ENCODE measurements at regions not wholly inside any gene's neighbourhood (a gene's known extent, or its start where the extent isn't known, plus 50 kb on each side); places are given as distances from the start of the nearest gene placed in this dataset.

- H3K27ac ChIP-seq, result no peak overlapping the region
- peaks cover 17% of the 10 kb centered on the region for H3K9me3 ChIP-seq (replicated peaks)
- H3K36me3 ChIP-seq, result no peaks in the 10 kb centered on the region
Measured at GRCh38 chr1:4146614-4147013, 246.5 kb upstream of the C1orf174 start.

GRCh38 chr1:4147509-4147908 is 247.4 kb upstream of the C1orf174 start:
- H3K4me3 ChIP-seq, result no peak overlapping the region

More at GRCh38 chr1:4146614-4147013, 246.5 kb upstream of the C1orf174 start:
- H3K4me1 ChIP-seq (replicated peaks), result no peaks in the 10 kb centered on the region
- no peaks in the 10 kb centered on the region; the same call in 1 of the 2 replicates for H3K27me3 ChIP-seq (replicated peaks)
- no peak overlapping the region for H3K4me3 ChIP-seq
- no peak for DNase-seq (ENCODE audit: low read depth in 1 of 2, low spot score in 2 of 2)

GRCh38 chr1:4149281-4149680 is 249.2 kb upstream of the C1orf174 start:
- Histone ChIP-seq H3K4me1 (replicated peaks) (no peaks in the 10 kb centered on the region), H3K4me3 (no peak overlapping the region), H3K27me3 (replicated peaks) (no peaks in the 10 kb centered on the region; the same call in 1 of the 2 replicates), H3K36me3 (no peaks in the 10 kb centered on the region), H3K27ac (no peak overlapping the region), H3K9me3 (replicated peaks) (peaks cover 15% of the 10 kb centered on the region)
- no peak for DNase-seq (ENCODE audit: low read depth in 1 of 2, low spot score in 2 of 2)

More at GRCh38 chr1:4147509-4147908, 247.4 kb upstream of the C1orf174 start:
- H3K36me3 ChIP-seq, result no peaks in the 10 kb centered on the region
- no peak overlapping the region for H3K27ac ChIP-seq
- no peaks in the 10 kb centered on the region for H3K4me1 ChIP-seq (replicated peaks)
- H3K27me3 ChIP-seq (replicated peaks), result no peaks in the 10 kb centered on the region; the same call in 1 of the 2 replicates
- DNase-seq (ENCODE audit: low read depth in 1 of 2, low spot score in 2 of 2), result no peak
- H3K9me3 ChIP-seq (replicated peaks), result peaks cover 13% of the 10 kb centered on the region

- H3K4me1 ChIP-seq (replicated peaks), result no peaks in the 10 kb centered on the region
- DNase-seq (ENCODE audit: low read depth in 1 of 2, low spot score in 2 of 2), result no peak
- H3K4me3 ChIP-seq, result no peak overlapping the region
- no peak overlapping the region for H3K27ac ChIP-seq
- no peaks in the 10 kb centered on the region for H3K27me3 ChIP-seq (replicated peaks)
- no peaks in the 10 kb centered on the region for H3K36me3 ChIP-seq
- peaks cover 12% of the 10 kb centered on the region for H3K9me3 ChIP-seq (replicated peaks)
Measured at GRCh38 chr1:4149831-4150230, 249.8 kb upstream of the C1orf174 start.

GRCh38 chr1:4150262-4150661 is 250.2 kb upstream of the C1orf174 start:
- DNase-seq (ENCODE audit: low read depth in 1 of 2, low spot score in 2 of 2), result no peak
- Histone ChIP-seq H3K9me3 (replicated peaks) (peaks cover 12% of the 10 kb centered on the region), H3K4me1 (replicated peaks) (no peaks in the 10 kb centered on the region), H3K36me3 (no peaks in the 10 kb centered on the region), H3K4me3 (no peak overlapping the region), H3K27me3 (replicated peaks) (no peaks in the 10 kb centered on the region), H3K27ac (no peak overlapping the region)

GRCh38 chr1:4152266-4152665 is 252.2 kb upstream of the C1orf174 start:
- DNase-seq (ENCODE audit: low read depth in 1 of 2, low spot score in 2 of 2), result no peak
- H3K9me3 ChIP-seq (replicated peaks), result peaks cover 18% of the 10 kb centered on the region

GRCh38 chr1:4153571-4153970 is 253.5 kb upstream of the C1orf174 start:
- Histone ChIP-seq H3K36me3 (no peaks in the 10 kb centered on the region), H3K27ac (no peak overlapping the region), H3K9me3 (replicated peaks) (peaks cover 15% of the 10 kb centered on the region; the same call in 1 of the 2 replicates), H3K4me1 (replicated peaks) (no peaks in the 10 kb centered on the region), H3K27me3 (replicated peaks) (no peaks in the 10 kb centered on the region), H3K4me3 (no peak overlapping the region)
- DNase-seq (ENCODE audit: low read depth in 1 of 2, low spot score in 2 of 2), result no peak

More at GRCh38 chr1:4152266-4152665, 252.2 kb upstream of the C1orf174 start:
- no peaks in the 10 kb centered on the region for H3K36me3 ChIP-seq
- H3K27ac ChIP-seq, result no peak overlapping the region
- no peaks in the 10 kb centered on the region for H3K4me1 ChIP-seq (replicated peaks)
- H3K27me3 ChIP-seq (replicated peaks), result no peaks in the 10 kb centered on the region
- H3K4me3 ChIP-seq, result no peak overlapping the region

- DNase-seq (ENCODE audit: low read depth in 1 of 2, low spot score in 2 of 2), result no peak
- 0 out of 2 replicates have a peak, but pooled peaks cover 15% of the 10 kb centered on the region for H3K9me3 ChIP-seq (replicated peaks)
- H3K36me3 ChIP-seq, result no peaks in the 10 kb centered on the region
- no peaks in the 10 kb centered on the region for H3K4me1 ChIP-seq (replicated peaks)
- H3K27me3 ChIP-seq (replicated peaks), result no peaks in the 10 kb centered on the region
- H3K4me3 ChIP-seq, result no peak overlapping the region
- no peak overlapping the region for H3K27ac ChIP-seq
Measured at GRCh38 chr1:4156241-4156973, 256.3 kb upstream of the C1orf174 start.

GRCh38 chr1:4160181-4160580 is 260.1 kb upstream of the C1orf174 start:
- no peak for DNase-seq (ENCODE audit: low read depth in 1 of 2, low spot score in 2 of 2)
- H3K9me3 ChIP-seq (replicated peaks), result peaks cover 8% of the 10 kb centered on the region; the same call in 1 of the 2 replicates
- no peaks in the 10 kb centered on the region for H3K27me3 ChIP-seq (replicated peaks)
- H3K27ac ChIP-seq, result no peak overlapping the region
- H3K4me3 ChIP-seq, result no peak overlapping the region
- no peaks in the 10 kb centered on the region for H3K4me1 ChIP-seq (replicated peaks)
- no peaks in the 10 kb centered on the region for H3K36me3 ChIP-seq

- DNase-seq (ENCODE audit: low read depth in 1 of 2, low spot score in 2 of 2), result no peak
- H3K9me3 ChIP-seq (replicated peaks), result peaks cover 2% of the 10 kb centered on the region; the same call in 1 of the 2 replicates
Measured at GRCh38 chr1:4161366-4162006, 261.4 kb upstream of the C1orf174 start.

GRCh38 chr1:4164965-4165364 is 264.9 kb upstream of the C1orf174 start:
- Histone ChIP-seq H3K27ac (no peak overlapping the region), H3K9me3 (replicated peaks) (peaks cover 4% of the 10 kb centered on the region), H3K4me3 (no peak overlapping the region)

More at GRCh38 chr1:4161366-4162006, 261.4 kb upstream of the C1orf174 start:
- H3K27me3 ChIP-seq (replicated peaks), result no peaks in the 10 kb centered on the region
- H3K4me3 ChIP-seq, result no peak overlapping the region
- no peak overlapping the region for H3K27ac ChIP-seq
- H3K36me3 ChIP-seq, result no peaks in the 10 kb centered on the region
- H3K4me1 ChIP-seq (replicated peaks), result no peaks in the 10 kb centered on the region

GRCh38 chr1:4165686-4166300 is 265.7 kb upstream of the C1orf174 start:
- Histone ChIP-seq H3K4me3 (no peak overlapping the region), H3K27me3 (replicated peaks) (no peaks in the 10 kb centered on the region), H3K27ac (no peak overlapping the region), H3K4me1 (replicated peaks) (no peaks in the 10 kb centered on the region), H3K9me3 (replicated peaks) (peaks cover 4% of the 10 kb centered on the region), H3K36me3 (no peaks in the 10 kb centered on the region)
- DNase-seq (ENCODE audit: low read depth in 1 of 2, low spot score in 2 of 2), result no peak

More at GRCh38 chr1:4164965-4165364, 264.9 kb upstream of the C1orf174 start:
- H3K27me3 ChIP-seq (replicated peaks), result no peaks in the 10 kb centered on the region
- H3K36me3 ChIP-seq, result no peaks in the 10 kb centered on the region
- H3K4me1 ChIP-seq (replicated peaks), result no peaks in the 10 kb centered on the region
- no peak for DNase-seq (ENCODE audit: low read depth in 1 of 2, low spot score in 2 of 2)

- Histone ChIP-seq H3K36me3 (no peaks in the 10 kb centered on the region), H3K27ac (no peak overlapping the region), H3K27me3 (replicated peaks) (no peaks in the 10 kb centered on the region), H3K4me3 (no peak overlapping the region), H3K9me3 (replicated peaks) (peaks cover 4% of the 10 kb centered on the region), H3K4me1 (replicated peaks) (no peaks in the 10 kb centered on the region)
- DNase-seq (ENCODE audit: low read depth in 1 of 2, low spot score in 2 of 2), result no peak
Measured at GRCh38 chr1:4166713-4167112, 266.6 kb upstream of the C1orf174 start.

GRCh38 chr1:4169991-4170390 is 269.9 kb upstream of the C1orf174 start:
- Histone ChIP-seq H3K27ac (no peak overlapping the region), H3K4me3 (no peak overlapping the region), H3K4me1 (replicated peaks) (no peaks in the 10 kb centered on the region), H3K36me3 (no peaks in the 10 kb centered on the region), H3K27me3 (replicated peaks) (no peaks in the 10 kb centered on the region), H3K9me3 (replicated peaks) (peaks cover 11% of the 10 kb centered on the region)
- no peak for DNase-seq (ENCODE audit: low read depth in 1 of 2, low spot score in 2 of 2)
